Mesenteric fat pad (tissue), 1 donor: ENCODE measurements at regions not wholly inside any gene's neighbourhood (a gene's known extent, or its start where the extent isn't known, plus 50 kb on each side); places are given as distances from the start of the nearest gene placed in this dataset.
"Not testable (repeated sequence)": the region's sequence is repeated elsewhere in the genome, so short reads cannot be mapped to it uniquely, and the experiment has no call there.

Experiments used
- DNase-seq: peaks from one replicate; pipeline ENCODE4 v3.0.0-alpha.2; 2020; ENCODE audit warnings: low spot score
- donor health status: DM: yes; HTN: yes; CAD: no.

DNA sequence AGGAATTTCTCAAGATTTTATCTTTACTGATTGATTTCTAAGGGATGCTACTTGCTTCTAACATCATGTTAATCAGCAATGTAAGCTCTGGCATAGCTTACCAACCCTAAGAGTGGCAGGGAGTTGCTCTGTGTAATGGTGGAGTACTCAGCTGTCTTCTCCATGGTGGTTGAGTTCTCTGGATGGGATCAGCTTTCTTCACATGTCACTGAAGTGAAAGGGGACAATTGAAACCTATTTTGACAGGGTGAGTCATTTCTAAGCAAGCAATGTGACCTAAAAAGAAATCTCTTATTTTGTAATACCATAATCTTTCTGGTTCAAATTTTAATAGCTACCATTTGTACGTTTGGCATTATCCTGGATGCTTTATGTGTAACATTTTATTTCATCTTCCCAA lies 430.4 kb downstream of the GJA1 start:
- DNase-seq, result no peak

DNA sequence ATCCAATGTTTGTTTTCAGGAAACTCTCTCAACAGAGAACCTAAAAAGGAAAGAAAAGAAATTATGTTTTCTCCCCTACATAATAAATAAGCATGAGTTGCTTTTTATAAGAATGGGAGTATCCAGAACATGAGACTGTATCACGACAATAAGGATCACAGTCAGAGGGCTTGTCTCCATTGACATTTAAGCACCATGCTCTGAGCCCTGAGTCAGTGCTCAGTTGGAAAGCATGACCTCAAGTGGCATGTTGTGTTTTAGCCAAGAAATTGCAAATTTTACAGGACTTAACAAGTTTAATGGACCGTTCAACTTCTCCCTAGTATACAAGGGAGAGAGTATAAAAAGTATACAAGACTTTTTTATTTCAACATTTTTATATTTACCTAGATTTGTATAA lies 431.6 kb downstream of the GJA1 start:
- no peak for DNase-seq

DNA sequence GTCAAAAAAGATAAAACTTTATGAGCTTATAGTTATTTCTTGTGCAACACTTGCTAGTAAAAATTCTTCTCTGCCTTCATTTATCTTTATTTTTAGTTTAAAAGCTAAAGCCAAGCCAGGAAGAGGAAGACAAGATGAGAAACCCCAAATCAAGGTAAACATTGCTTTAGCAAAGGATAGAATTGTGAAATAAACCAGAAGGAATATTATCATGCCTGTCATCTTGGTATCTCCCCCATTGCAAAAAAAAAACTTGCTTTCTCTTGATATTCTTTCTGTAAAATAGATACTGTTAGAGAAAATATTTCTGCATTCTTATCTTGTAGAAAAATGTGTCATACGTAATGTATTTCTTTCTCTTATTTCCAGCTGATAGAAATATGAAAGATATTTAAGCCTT lies 432.8 kb downstream of the GJA1 start:
- DNase-seq, result no peak

DNA sequence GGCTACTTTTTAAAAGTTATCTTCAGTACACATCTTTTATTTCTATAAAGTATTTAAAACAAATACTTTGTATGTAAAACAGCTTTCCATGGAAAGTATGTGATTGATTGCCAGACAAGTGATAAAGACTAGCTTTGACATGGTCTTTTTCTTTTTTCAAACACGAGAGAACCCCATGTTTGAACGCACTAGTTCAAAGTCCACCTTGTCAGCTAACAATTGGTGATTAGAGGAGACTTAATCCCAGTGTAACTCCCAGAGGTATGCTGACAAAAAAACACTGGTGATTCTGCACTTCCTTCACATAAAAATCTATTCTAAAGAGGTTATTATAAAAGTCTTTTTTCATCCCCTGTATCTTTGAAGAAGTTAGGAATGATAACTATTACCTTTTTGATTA lies 438.1 kb downstream of the GJA1 start:
- no peak for DNase-seq

DNA sequence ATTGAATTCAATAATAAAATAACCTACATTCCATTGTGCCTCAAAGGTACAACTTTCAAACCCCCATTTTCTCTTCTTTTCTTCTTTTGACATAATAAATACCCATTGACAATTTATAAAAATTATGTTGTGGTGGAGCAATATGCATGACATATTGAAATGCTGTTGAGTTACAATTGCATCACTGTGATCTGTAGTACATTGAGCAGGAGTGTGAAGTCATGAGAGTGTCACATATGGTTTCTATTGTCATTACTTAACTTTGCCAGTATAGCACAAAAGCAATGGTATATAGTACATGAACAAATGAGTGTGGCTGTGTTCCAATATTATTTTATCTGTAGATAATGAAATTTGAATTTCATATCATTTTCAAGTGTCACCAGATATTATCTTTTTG lies 441.3 kb downstream of the GJA1 start:
- no peak for DNase-seq

DNA sequence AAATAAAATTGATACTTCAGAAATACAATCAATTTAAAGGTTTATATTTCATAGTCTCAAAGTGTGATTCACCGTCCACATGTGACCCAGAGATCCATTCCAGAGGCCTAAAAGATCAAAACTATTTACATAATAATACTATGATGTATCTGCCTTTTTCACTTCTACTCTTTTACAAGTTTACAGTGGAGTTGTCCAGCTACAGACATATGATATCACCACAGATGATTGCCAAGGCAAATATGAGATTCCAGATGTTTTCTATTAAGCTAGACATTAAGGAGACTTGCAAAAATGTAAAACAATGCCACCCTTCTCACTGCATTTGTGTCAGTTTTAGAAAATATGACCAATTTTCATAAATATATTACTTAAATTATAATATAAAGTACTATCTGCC lies 443.7 kb downstream of the GJA1 start:
- no peak for DNase-seq

DNA sequence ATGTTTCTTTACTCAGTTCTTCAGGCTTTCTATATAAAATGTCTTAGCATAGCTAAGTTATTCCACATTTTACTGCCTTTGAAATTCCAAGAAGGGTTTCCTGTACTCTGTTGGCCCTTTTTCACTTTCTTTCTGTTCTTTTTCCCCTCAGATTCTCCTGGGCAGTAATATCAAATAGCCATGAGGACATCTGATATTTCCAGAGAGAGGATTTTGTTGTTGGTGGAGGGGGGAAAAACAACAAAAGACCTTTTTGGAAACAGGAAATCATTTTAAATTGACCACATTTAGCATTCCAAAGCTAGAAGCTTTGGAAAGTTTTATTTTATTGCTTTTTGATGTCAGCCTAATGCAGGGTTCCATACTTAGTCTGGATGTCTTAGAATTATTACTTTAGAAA lies 445.4 kb downstream of the GJA1 start:
- no peak for DNase-seq

DNA sequence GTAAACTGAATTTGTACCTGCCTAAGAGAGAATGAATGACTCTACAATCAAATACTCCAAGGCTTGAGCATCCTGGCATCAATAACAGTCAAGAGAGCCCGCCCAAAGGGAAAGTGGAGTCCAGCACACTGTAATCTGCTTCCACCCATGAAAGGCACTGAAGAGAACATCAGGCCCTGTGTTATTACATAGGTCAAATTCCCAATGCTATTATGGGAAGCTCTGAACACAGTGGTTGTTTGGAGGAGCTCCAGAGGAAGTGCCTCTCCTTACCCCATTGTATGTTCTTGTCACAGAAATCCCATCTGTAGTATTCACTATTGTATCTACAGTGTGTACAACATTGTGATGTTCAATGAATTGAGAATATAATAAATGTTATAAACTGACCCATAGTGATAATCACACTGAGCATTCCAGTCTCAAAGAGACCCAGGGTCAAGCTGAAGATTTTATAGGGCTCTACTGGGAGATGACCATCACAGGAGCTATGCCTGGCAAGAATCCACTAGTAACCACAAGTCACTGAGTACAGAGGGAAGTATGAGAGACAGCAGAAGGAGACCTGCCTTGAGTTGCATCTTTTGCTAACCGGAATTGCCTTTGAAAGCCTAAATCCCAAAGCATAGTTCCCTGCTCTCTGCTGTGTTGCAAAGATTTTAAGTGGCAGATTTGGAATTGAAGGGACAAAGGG lies 446.7 kb downstream of the GJA1 start:
- no peak for DNase-seq

DNA sequence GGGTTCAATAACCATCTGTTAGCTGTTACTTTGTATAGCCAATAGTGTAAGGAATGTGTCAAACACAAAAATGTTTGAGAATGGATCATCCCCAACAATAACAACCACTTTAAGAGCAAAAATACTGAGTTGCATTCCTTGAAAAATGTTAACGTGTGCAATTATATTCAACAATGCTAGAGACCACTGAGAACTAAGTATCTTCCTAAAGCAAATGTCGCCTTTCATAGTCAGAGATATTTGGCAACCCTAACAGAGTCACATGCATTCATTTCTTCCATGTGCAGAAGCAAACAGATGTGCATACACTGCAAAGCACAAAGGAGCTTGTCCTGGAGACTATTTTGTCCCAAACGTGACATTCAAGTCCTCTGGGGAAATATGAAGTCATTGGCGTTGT lies 448.6 kb downstream of the GJA1 start:
- DNase-seq, result no peak

DNA sequence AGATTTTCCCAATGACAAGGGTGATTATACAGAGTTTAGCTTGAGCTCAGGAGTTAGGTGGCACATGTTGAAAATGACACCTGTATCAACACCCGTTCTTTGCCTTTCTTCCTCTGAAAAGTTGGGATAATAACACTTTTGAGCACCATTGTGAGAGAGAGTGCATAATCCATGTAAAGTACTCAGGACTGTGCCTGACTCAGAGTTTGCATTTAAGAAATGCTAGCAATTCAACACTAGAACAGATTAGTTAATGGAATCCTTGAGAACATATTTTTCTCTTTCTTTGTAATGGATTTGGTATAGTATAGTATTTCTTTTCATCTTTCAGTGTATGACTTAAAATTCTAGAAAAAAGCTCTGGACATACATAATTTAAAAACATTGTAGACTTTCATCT lies 449.2 kb downstream of the GJA1 start:
- DNase-seq, result no peak

DNA sequence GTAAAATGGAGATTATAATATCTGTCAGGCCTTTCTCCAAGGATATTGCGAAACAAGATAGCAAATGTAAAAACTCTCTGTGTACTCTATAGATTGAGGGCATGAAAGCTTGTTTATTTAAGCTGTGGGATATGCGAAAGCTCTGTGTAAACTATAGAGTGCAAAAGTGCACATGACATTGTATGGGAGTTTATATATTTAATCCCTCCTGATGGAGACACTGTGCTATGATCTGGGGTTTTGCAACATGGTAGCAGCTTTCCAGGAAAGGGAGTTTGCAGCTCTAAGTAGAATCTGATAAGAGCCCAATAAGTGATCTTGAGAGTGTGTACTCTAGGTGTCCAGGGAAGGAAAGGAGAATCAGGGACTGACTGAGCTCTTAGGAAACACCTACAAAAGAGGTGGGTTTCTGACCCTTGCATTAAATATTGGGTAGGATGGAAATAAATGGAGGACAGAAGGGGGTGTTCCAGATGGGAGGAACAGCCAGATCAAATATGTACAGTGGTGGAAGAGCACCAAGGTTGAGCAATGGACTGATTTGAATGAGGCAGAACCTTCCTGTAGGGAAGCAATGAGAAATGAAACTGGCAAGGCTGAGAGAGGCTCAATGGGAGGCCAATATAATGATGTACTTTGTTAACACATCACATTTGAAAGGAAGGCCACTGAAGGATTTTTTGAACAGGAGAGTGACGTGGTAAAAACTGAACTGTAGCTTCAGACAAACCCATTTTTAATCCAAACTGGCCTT lies 450.1 kb downstream of the GJA1 start:
- DNase-seq, result no peak

DNA sequence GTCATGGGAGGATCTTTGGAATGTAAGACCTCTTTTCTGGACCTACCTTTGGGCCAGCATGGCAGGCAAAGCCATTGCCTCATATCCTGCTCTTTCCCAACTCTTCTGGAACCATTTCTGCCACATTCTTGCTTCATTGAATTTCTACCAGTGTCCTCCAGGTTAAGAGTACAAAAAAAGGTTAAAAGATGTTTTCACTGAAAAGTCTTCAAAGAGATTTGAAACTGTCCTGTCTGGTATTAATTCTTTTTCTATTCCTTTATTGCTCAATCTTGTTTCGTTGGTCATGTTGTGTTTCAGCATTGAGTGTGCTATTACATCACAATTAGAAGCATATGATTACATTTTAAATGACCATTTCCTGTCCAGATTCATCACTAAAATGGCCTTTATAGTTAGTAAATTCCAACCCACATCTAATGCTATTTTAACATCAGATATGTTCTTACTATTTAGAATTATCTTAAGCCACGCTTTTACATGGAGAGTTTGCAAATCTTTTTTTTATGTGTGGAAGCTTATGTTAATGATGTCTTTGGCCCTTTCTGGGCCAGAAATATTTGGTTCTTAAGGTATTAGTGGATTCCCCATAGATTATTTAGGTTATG lies 450.9 kb downstream of the GJA1 start:
- DNase-seq, result no peak

DNA sequence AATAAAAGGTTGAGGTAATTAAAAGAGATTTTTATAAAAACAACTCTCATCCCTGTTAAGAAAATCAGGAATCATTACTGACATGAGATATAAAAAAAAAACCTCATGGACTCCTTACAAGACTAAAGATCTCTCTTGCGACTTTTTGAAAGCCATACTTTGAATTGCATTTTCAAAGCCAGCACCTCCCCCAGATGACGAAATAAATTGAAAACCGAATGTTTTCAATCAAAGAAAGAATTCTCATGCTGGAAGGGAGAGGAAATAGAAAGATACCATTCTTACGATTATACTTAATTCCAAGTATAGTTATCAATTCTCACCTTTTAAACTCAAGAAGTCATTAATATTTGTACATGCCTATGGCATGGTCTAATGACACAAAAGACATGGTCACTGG lies 452.3 kb downstream of the GJA1 start:
- no peak for DNase-seq

DNA sequence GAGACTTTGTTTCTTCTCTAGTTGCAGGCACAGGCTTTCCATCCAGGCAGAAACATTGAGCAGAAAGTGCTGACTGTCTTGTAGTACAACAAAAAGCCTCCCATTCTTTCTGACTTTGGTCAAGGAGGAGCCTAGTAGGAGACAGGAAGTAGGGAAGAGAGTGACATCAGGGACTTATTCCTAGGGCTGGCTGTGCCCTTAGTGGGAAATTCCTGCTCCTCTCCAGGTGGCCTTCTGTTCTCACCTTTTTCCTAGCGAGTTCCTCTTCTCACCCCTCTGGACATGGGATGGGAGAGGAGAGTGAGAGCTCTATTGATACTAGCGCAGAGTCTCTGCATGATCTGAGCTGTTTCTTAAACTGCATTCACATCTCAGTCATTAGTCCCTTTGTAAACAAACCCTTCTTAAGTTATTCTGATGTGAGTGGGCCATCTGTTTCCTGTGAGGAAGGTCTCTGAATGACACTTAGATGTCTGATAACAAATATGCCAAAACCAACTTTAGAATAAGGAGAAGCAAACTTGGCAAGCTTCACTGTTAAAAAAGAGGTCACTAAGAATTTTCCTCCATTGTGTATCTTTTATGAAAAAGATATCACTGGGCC lies 455.0 kb downstream of the GJA1 start:
- no peak for DNase-seq

DNA sequence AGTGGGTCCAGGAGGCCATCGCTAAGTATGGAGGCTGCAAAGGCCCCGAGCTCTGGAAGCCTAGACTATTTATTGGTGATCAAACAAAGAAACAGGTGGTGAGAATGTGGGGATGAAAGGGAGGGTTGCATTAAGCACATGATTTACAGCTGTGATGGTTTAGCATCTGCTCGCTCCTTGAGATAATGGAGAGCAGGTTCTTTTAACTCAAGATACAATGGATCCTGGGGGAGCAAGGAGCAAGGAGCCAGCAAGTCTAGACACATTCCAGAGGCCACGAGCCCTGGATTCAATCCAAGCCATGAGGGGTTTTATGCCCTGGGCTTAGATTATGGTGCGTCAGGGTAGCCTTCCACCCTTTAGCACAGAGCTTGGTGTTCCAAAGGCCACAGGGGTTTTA lies 460.3 kb downstream of the GJA1 start:
- not testable (repeated sequence) for DNase-seq

DNA sequence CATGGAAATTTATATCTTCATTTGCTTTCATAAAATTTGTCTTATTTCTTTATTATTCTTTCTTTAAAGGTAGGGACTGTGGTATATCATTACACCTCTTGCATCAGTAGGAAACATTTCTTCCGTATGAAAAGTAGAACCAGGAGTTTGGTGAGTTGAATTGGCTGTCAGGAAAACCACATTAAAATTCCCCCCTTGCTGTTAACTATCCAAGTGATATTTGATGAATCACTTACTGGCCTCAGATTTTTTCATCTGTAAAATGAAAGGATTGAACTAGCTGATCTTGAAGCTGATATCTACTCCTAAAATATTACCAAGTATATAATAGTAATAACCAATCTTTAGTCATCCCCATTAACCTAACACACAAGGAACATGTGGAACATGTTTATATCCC lies 460.9 kb downstream of the GJA1 start:
- DNase-seq, result no peak

DNA sequence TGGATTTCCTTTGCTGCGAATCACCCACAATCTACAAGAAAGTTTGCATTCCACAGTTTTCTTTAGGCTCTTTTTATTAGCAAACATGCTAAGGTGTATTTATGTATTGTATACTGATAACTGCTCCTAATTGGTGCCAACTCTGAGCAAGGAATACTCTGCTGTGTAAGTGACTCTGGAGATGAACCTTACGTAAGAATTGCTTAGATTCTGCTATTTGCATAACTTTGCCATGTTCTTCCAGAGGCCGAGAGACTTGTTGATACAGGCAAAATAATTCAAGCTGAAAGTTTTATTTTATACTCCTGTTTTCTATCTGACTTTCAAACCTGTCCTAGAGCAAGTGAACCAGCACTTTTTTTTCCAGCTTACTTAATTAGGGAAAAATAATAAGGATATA lies 461.3 kb downstream of the GJA1 start:
- no peak for DNase-seq

DNA sequence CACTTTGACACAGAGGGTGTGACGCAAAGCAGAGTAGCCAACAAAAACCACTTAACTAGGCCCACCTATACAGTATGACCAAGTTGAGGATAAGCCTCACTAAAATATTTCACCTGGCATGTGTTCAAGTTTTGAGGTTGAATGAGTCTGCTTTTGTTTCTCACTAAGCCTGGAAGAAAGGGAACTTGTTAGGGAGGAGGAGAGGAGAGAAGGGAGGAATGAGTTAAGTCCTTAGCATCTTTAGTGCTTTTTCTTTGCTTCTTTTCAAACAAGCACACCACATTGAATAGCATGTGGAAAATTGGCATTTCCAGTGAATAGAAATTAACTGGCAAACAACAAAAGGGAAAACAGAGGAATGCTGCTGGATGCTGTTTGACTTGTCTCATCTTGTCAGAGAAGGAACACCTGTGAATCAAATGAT lies 461.9 kb downstream of the GJA1 start:
- DNase-seq, result no peak

DNA sequence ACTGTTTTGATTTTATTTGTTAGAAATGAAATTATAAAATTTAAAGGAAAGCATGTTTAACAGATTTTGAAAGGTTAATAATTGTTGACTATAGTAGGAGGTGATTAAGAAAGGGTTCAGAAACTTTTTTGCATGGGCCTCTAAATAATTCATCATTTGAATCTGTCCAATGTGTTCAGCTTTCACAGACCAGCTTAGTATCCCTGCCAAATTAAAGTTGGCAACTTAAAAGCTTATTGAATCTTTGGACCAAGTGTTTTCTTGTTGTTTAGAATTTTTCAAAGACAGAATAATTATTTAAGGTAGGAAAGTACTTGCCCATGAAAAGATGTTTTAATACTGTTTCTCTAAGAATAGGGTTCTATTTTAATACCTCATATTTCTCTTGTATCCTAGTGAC lies 466.0 kb downstream of the GJA1 start:
- DNase-seq, result no peak

DNA sequence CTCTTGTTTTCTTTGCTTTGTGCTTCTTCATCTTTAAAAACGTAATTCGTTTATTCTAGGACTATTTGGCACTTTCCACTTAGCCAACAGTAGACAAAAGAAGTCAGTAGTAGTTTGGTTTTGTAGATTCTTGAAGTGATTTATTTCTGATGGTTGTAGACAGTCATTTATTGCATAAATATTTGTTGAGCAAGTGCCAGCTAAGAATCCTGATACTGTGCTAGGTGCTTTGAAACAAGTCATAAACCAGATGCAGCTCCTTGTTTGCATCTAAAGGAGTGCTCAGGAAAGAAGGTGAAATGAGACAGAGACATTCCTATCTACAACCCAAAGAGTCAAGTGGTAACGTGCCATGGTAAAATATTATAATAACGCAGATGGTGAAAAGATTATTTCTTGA lies 469.1 kb downstream of the GJA1 start:
- DNase-seq, result no peak

DNA sequence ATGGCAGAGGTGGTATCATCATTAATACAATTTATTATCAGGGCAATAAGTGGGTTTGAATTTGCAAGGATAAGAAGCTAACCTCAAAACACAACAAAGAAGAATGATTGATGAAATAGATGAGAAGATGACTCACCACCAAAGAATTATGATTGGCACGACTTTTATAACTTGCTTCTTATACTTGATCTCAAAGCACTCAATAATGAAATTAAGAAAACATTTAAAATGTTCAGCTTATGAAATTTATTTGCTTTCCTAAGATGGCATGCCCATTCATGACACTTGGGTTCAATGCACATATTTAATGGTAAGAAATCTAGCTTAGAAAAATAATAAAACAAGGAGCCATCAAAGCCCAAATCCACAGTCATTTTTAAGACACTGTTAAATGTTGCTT lies 477.5 kb downstream of the GJA1 start:
- DNase-seq, result no peak

DNA sequence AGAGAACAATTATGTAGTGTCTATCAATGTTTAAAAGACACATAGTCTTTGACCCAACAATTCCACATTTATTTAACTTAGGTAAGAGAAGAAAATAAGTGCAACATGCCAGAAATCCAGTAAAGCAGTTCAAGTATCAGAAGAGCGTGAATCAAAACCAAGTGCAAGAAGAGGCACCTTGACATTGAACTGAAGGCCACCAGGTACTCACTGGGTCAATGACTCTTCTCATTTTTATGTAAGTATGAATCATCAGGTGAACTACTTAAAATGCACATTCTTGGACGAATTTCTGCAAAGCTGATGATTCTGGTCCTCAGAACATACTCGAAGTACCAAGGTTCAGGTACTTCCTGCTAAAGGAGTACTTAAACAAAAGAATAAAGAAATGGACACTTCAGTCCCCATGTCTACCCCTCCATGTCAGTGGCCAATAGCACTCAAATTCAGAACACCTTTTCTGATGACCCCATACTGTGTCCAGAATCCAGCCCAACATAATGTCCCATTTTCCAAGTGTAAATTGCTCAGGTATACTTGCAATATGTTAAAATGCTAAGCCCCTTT lies 481.9 kb downstream of the GJA1 start:
- DNase-seq, result no peak
